A673 (cell line): ENCODE measurements at regions not wholly inside any gene's neighbourhood (a gene's known extent, or its start where the extent isn't known, plus 50 kb on each side); places are given as distances from the start of the nearest gene placed in this dataset.

Source experiments
- BruUV-seq: library from RNA; stranded (reverse); fragments of 400-500 nt; replicated peaks from 2 replicates; lab custom pipeline; 2021; lab: Mats Ljungman, UMichigan
- CTCF ChIA-PET: fragments of 300-600 bp; sonication (Branson Sonifier 250); formaldehyde crosslinking; loops from one replicate; lab custom pipeline; 2022; ENCODE audit warnings: antibody characterized with exemption; lab: Charles Lee
- POLR2A ChIA-PET: fragments of 300-600 bp; sonication (Branson Sonifier 250); formaldehyde crosslinking; loops from one replicate; lab custom pipeline; 2022; ENCODE audit warnings: antibody characterized with exemption; ENCODE audit not compliant: low non-redundant PET; lab: Charles Lee
- DNase-seq: peaks from one replicate; pipeline ENCODE4 v3.0.0-alpha.2; 2015; ENCODE audit warnings: low spot score
- H3K27ac ChIP-seq: fragments of 200-600 bp; sonication (generic); 2 replicates; pipeline ENCODE4 v1.5.1; 2016; ENCODE audit warnings: mixed run types, low read depth, mild to moderate bottlenecking, mixed read lengths, antibody characterized with exemption, low read length; ENCODE audit not compliant: poor library complexity, severe bottlenecking
- H3K27me3 ChIP-seq: fragments of 200-600 bp; sonication (generic); replicated peaks from 2 replicates; pipeline ENCODE4 v1.6.1; 2017; ENCODE audit warnings: mixed run types, low read depth, mild to moderate bottlenecking, mixed read lengths, antibody characterized with exemption, low read length; ENCODE audit not compliant: insufficient read depth, poor library complexity
- H3K36me3 ChIP-seq: fragments of 200-600 bp; sonication (generic); 2 replicates; pipeline ENCODE4 v1.6.1; 2016; ENCODE audit warnings: mixed run types, mild to moderate bottlenecking, mixed read lengths, antibody characterized with exemption, low read length; ENCODE audit not compliant: insufficient read depth, poor library complexity, severe bottlenecking
- H3K4me1 ChIP-seq: fragments of 200-600 bp; sonication (generic); 2 replicates; pipeline ENCODE4 v1.6.1; 2017; ENCODE audit warnings: mixed run types, mild to moderate bottlenecking, mixed read lengths, antibody characterized with exemption, low read length; ENCODE audit not compliant: insufficient read depth, poor library complexity, severe bottlenecking
- H3K4me3 ChIP-seq: fragments of 200-600 bp; sonication (generic); 2 replicates; pipeline ENCODE4 v1.5.1; 2016; ENCODE audit warnings: low read depth, mixed run types, mild to moderate bottlenecking, mixed read lengths, low read length; ENCODE audit not compliant: poor library complexity, severe bottlenecking
- H3K9me3 ChIP-seq: fragments of 200-600 bp; sonication (generic); 2 replicates; pipeline ENCODE4 v1.6.1; 2016; ENCODE audit warnings: mixed run types, low read depth, mild to moderate bottlenecking, mixed read lengths, antibody characterized with exemption, low read length; ENCODE audit not compliant: poor library complexity, severe bottlenecking
- CTCF ChIP-seq: fragments of 300-800, 200-600 bp; sonication (generic); conservative IDR thresholded peaks from 2 replicates; pipeline ENCODE4 v1.5.1; 2017; ENCODE audit warnings: low read depth, mild to moderate bottlenecking, antibody characterized with exemption, low read length, moderate library complexity, mixed read lengths
- EZH2 ChIP-seq: fragments of 200-600 bp; sonication (generic); IDR thresholded peaks from 2 replicates; pipeline ENCODE4 v1.6.1; 2017; ENCODE audit warnings: borderline replicate concordance, low read depth, mild to moderate bottlenecking, mixed read lengths, antibody characterized with exemption, low read length; ENCODE audit not compliant: poor library complexity, severe bottlenecking
- intact Hi-C: fragments of 100-400 bp; cut with micrococcal nuclease; formaldehyde crosslinking; loops from one replicate; pipeline ENCODE4 v1.10.0; 2022; ENCODE audit not compliant: unreplicated experiment

DNA sequence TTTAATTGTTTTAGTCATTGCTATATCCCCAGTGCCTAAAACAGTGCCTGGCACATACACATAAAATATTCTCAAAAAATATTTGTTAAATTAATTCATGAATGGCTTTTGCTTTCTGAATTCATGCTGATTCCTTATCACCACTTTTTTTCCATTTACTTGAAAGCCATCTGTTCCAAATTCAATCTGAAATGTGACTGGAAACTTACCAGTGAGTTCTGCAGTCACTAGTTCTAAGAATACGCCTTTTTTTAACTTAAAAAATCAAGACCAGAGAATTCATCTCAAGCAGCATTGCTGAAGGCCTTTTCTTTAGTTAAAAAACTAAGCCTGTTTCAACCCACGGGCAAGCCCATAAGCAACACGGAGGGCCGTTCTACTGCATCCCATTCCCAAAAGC lies 114.0 kb upstream of the ERCC4 start:
- Histone ChIP-seq H3K36me3 (no peaks in the 10 kb centered on the region), H3K9me3 (no peaks in the 10 kb centered on the region), H3K4me3 (no peak overlapping the region), H3K27me3 (no peaks in the 10 kb centered on the region), H3K27ac (no peak overlapping the region), H3K4me1 (no peaks in the 10 kb centered on the region)
- ChIA-PET POLR2A (no interaction called here), CTCF (no interaction called here)
- intact Hi-C loops: no loop called here
- no peak for DNase-seq
- TF ChIP-seq EZH2 (no peak), CTCF (no peak)
- BruUV-seq: no TSS peak

- H3K27me3 ChIP-seq: no peaks in the 10 kb centered on the region
- DNase-seq: no peak
- H3K36me3 ChIP-seq: no peaks in the 10 kb centered on the region
- intact Hi-C loops: no loop called here
- no peak overlapping the region for H3K27ac ChIP-seq
- H3K4me3 ChIP-seq: no peak overlapping the region
- CTCF ChIA-PET: no interaction called here
- TF ChIP-seq EZH2 (no peak), CTCF (no peak)
- POLR2A ChIA-PET: no interaction called here
- H3K4me1 ChIP-seq: no peaks in the 10 kb centered on the region
- no TSS peak for BruUV-seq
- H3K9me3 ChIP-seq: no peaks in the 10 kb centered on the region
These were observed 113.3 kb upstream of the ERCC4 start for GRCh38 chr16:13806671-13807070.

DNA sequence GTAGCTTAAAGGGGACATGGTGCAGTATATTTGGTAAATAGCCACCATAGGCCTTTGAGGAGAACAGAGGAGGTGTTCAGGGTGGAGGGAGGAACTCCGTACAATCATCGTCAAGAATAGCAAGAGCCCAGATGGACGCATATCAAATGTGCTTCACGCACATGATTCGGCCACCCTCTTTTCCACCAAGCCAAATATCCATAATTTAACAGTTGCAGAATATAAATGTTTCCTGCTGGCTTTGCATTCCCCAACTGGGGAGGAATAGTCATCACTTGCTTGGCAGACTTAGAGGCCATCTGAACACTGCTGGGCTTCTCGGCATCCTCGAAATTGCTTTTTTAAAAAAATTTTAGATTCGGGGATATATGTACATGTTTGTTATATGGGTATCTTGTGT lies 111.9 kb upstream of the ERCC4 start:
- no peaks in the 10 kb centered on the region for H3K4me1 ChIP-seq
- POLR2A ChIA-PET: no interaction called here
- no peak for DNase-seq
- H3K27ac ChIP-seq: no peak overlapping the region
- no peak overlapping the region for H3K4me3 ChIP-seq
- H3K9me3 ChIP-seq: no peaks in the 10 kb centered on the region
- intact Hi-C loops: no loop called here
- CTCF ChIA-PET: no interaction called here
- BruUV-seq: no TSS peak
- no peaks in the 10 kb centered on the region for H3K36me3 ChIP-seq
- H3K27me3 ChIP-seq: peaks cover 6% of the 10 kb centered on the region
- no peak for TF ChIP-seq CTCF
- no peak for TF ChIP-seq EZH2
